ENCODE measurements at regions not wholly inside any gene's neighbourhood (a gene's known extent, or its start where the extent isn't known, plus 50 kb on each side); places are given as distances from the start of the nearest gene placed in this dataset.

DNA sequence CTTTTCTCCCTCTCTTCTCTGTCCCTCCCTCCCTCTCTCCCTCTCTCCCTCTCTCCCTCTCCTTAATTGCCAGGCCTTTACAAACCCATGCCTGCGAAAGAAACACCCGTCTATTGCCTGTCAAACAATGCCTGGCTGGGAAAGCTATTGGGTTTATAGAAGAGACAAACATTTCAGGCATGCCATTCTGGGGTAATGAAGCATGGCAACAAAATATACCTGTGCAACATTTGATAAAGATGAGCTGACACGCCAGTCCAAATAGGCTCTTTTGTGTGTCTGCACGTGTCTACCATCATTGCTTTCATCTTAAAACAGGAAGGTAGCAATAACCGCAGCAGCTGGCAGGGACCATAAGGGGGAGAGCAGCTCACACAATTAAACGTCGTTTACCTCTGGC, 282.1 kb downstream of the ZNF516 start:
- no peak for TF ChIP-seq CTCF (IDR thresholded peaks at IDR 0.05)

DNA sequence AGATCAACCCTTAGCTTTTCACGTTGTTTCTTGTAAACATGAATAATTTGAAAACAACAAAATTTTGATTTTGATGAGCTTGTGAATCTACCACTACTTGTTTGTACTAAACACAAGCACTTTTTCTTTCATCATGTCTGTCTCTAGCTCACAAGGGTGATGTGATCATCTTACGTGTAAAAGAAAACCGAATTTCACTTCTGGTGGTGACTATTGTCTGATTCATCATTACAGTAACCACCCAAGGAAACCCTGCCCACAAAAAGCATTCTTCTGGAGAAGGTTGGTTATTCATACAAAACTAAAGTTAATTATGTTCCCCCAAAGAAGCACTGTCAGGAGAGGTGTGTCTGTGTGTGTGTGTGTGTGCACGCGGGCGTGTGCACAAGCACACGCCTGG, 285.4 kb downstream of the ZNF516 start:
- TF ChIP-seq CTCF (IDR thresholded peaks at IDR 0.05): no peak

GRCh38 chr18:76208678-76209306, 286.2 kb downstream of the ZNF516 start:
- no peak for TF ChIP-seq CTCF (IDR thresholded peaks at IDR 0.05)

DNA sequence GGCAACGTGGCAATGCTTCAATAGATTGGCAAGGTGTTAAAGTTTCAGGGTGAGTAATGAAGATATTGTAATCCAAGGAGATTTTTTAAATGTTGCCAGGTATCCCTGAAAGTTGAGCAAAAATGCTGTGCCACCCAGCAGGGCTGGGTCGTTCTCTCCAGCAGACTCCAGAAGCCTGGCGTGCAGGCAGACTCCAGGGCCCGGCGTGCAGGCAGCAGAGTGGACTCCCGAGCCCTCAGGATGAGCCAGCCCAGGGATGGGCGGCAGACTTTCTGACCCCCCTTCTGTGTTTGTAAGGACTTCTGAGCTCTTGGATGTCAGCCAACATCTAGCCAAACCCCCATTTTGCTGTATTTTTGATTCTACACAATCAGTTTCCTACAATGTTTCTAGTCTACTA, 289.1 kb downstream of the ZNF516 start:
- TF ChIP-seq CTCF (IDR thresholded peaks at IDR 0.05): no peak

DNA sequence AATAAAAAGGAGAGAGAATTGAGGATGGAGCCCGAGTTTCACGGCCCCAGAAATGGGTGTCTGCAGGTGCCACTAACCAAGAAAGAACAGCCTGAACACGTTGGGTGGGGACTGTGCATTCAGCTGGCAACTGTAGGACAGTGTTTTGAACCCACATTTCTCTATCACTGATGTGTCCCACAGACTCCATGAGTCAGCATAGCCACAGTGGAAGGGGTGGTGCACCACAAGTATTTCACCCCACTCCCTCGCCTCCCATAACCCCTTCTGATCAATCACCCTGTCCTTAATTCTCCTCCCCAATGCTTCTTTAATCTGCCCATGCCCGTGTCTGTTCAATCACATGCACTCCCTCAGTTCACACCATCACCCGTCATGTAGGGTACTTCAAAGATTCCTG, 291.5 kb downstream of the ZNF516 start:
- TF ChIP-seq CTCF (IDR thresholded peaks at IDR 0.05): no peak

- no peak for TF ChIP-seq CTCF (IDR thresholded peaks at IDR 0.05)
These were observed 292.7 kb downstream of the ZNF516 start for GRCh38 chr18:76202322-76202721.

- TF ChIP-seq CTCF (IDR thresholded peaks at IDR 0.05): no peak
These were observed 299.4 kb downstream of the ZNF516 start for GRCh38 chr18:76195601-76196000.

DNA sequence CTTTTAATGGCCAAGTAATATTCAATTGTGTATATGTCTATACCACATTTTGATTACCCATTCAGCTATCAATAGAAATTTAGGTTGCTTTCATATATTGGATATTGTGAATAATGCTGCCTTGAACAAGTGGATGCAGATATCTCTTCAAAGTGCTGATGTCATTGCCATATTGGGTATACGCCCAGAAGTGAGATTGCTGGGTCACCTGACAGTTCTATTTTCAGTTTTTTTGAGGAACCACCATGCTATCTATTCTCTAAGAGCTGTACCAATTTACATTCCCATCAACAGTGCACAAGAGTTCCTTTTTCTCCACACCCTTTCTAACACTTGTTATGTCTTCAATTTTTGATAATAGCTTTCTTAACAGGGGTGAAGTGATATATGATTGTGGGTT, 306.9 kb downstream of the ZNF516 start:
- no peak for TF ChIP-seq CTCF (IDR thresholded peaks at IDR 0.05)

Measured in LNCAP (cell line).